Effector CD8-positive, alpha-beta T cell (primary cell): ENCODE measurements at regions not wholly inside any gene's neighbourhood (a gene's known extent, or its start where the extent isn't known, plus 50 kb on each side); places are given as distances from the start of the nearest gene placed in this dataset.

Experiments
- DNase-seq: peaks from one replicate; lab custom pipeline; 2025; lab: John Stamatoyannopoulos, UW

DNA sequence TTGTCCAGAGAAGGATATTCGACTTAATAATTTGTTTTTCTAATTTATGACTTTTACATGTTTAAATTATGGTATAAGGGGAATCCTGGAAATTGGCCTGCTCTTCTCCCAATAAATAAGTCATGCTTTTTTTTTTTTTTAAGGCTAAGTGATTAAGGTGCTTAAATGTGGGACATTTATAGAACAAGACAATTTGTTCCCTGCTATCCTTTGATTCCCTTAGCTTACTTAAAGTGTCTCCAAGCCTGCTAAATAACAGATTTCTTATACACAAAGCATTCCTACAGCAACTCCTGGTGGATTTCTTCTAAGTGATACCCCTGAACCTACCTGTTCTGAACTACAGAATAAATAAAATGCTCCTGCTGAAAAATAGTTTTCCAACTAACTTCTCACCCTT is 233.0 kb upstream of the UGT8 start:
- DNase-seq = no peak

DNA sequence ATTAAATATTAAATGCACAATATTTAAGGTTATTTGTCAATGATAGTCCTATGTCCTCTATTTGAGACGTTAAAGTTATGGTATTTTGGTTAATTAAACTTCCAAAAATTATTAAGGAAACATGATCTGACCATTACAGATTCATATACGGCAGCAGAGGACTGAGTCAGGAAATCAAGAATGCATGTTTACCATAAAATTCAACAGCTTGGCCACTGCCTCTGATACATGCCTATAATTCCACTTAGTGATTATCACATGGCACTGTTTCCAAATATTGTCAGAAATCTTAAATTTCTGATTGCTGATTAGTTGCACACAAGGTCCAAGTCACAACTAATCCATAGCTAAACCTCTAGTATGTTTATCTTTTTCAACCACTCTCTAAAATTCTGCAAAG is 232.2 kb upstream of the UGT8 start:
- DNase-seq = no peak

- DNase-seq = no peak
These were observed 229.9 kb upstream of the UGT8 start for GRCh38 chr4:114368751-114369150.

- no peak for DNase-seq
These were observed 225.1 kb upstream of the UGT8 start for GRCh38 chr4:114373508-114373907.

DNA sequence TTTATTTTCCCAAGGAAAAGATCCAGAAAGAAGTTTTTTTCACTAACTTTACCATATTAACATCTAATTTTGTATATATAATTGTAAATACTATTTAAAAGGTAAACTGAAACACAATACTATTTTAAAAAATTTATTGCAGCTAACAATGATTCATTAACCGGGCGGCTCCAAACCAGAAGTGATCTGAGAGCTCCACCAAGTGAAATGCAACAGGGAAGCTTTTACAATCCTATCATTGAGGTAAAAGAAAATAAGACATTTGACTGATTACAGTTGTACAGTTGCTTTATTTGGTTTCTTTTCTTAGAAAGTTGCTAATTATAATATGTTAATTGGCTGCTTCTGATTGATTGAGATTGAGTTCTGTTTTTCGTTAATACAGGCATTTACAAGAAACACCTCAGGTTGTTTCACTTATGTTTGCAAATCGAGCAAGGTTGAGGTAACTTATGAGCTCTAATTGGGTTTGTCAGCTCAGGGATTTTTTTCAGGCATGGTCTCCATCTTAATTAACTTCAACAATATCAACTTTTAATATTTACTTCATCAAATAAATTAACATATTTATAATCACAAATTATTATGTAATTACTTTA is 220.2 kb upstream of the UGT8 start:
- DNase-seq = no peak

GRCh38 chr4:114383067-114383466 is 215.5 kb upstream of the UGT8 start:
- no peak for DNase-seq

DNA sequence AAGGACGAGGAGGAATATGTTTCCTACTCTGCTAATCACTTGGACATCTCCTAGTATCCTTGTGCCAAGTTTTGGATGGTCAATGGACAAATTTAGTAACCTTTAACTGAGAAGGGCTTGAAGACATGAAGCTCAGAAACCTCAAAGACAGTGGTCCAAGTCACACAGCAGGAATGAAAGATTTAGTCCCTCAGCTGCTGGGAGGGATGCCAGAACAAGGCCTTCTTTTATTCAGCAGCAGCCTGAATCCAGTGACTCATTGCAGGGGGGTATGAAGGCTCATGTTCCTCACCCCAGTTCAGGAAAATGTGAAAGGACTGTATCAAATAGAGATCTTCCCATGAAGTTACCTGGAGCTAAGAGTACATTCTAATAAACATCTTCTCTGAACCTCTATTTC is 214.9 kb upstream of the UGT8 start:
- no peak for DNase-seq

GRCh38 chr4:114384629-114385028 is 214.0 kb upstream of the UGT8 start:
- no peak for DNase-seq

DNA sequence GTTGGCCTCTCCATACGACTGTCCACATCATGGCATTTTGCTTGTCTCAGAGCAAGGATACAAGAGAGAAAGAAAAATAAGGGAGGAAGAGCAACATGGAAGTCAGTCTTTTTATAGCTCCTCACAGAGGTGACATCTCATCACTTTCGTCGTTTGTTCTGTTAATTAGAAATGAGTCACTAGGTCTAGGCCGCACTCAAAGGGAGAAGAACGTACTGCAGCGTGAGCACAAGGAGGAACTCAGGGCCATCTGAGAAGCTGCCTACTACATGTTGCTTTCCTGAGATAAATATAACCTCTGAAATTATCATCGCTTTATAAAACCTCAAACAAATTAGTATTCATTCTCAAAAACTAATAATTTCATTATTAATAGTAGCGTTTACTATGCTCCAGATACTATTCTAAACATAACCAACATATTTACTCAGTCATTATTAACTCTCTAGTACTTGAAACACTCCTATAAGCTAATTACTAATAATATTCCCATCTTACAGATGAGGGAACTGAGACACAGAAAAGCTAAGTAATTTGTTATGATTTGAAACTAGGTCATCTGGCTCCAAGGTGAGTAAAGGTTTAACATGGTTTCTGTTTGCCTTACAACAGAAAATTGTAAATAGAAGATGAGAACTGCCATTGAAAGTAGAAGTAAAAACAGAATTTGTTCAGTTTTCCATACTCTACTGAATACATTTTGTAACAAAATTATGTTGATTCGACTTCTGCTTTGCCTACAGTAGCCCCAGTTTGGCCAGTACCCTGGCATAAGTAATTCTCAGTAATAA is 213.2 kb upstream of the UGT8 start:
- DNase-seq = no peak

DNA sequence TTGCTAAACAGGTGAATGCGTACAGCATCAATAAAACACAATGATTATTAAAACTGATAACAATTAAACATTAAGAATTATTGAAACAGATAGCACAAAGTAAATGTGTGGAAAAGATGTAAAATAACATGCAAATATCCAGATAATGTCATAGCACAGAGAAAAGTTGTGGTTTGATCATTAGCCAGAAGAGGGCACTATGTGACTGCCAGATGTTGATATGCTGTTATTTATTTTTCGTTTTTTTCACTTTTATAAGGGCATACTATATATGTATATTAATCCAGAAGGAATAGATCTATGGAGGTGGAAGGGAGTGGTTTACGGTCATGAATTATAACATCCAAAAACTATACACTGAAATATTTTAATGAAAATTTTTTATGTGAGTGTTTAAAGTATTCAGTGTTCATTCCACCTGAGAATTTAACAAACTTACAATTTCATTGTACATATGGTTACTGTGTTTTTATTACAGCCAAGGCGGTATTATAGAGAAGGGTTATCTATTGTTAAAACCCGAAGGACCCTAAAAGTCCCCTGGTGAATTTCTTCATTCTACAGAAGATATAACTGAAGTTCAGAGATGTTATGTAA is 211.9 kb upstream of the UGT8 start:
- DNase-seq = no peak

- no peak for DNase-seq
These were observed 209.4 kb upstream of the UGT8 start for GRCh38 chr4:114389070-114389685.

DNA sequence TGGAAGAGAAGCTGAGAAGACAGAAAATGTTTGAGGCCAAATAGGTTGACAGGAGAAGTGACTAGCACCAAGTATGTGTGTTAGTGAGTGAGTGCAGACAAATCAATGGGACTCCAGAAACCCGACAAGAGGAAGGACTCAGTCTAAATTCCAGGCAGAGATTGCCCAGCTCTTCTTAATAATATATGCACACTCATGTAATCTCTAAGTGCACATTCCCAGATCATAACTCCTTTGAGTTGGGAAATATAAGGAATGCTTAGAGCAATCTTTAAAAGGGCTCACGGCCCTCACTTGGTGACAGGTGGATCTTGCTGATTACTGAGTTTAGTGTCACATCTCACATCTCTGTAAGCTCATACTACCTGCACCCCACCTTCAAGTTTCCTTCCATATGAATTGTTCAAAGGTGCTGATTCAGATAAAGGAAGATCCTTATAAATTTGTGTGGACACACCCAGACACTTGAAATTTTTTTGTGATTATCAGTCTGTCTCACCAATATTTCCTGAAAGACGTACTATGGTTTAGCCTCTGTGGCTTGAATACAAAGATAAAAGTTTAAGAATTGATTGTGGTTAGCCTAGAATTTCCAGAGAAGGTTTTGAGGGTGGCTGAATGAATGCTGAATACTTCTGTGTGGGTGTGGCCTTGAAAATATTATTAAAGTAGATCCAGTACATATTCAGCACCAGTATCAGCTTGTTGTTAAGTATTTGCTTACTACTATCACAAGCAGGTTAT is 205.1 kb upstream of the UGT8 start:
- no peak for DNase-seq

- no peak for DNase-seq
These were observed 201.8 kb upstream of the UGT8 start for GRCh38 chr4:114396808-114397207.

- no peak for DNase-seq
These were observed 200.2 kb upstream of the UGT8 start for GRCh38 chr4:114398410-114398809.

- no peak for DNase-seq
These were observed 199.5 kb upstream of the UGT8 start for GRCh38 chr4:114399105-114399504.

DNA sequence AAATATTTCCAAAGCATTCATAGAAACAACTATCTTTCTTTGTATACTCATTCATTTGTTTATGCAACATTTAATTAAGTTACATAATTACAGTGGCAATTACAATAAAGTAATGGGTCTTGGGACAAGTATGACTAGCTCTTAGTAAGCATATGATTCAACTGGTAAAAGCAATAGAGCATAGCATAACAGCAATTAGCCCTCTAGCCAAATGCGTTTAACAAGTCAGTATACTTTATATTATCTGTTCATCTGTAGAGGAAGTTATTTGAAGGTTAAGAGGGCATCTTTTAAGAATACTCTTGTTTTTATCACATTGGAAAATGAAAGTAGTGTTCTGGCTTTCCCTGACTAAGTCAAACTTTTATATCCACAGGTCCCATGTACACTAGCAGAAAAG is 198.1 kb upstream of the UGT8 start:
- no peak for DNase-seq

- no peak for DNase-seq
These were observed 197.1 kb upstream of the UGT8 start for GRCh38 chr4:114401483-114401882.

GRCh38 chr4:114417214-114417613 is 181.4 kb upstream of the UGT8 start:
- DNase-seq = no peak

DNA sequence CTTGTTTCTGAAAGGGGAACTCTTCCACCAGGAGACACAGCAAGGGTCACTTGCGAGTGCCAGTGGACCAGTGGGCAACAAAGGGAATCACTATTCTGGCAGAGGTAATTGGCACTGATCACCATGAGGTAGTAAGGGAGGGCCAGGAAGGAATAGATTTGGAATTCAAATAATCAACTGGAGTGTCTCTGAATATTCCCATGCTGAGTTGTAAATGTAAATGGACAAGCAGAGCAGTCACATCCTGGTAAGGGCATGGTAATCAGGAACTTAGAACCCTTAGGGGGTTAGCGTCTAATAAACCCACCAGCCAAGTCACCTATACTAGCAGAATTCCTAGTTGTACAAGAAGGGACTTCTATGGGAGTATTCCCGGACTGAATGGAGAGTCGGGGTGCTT is 178.5 kb upstream of the UGT8 start:
- DNase-seq = no peak

GRCh38 chr4:114423582-114423981 is 175.0 kb upstream of the UGT8 start:
- no peak for DNase-seq

- DNase-seq = no peak
These were observed 163.5 kb upstream of the UGT8 start for GRCh38 chr4:114435116-114435515.

GRCh38 chr4:114442856-114443255 is 155.8 kb upstream of the UGT8 start:
- no peak for DNase-seq
